ENCODE measurements at regions not wholly inside any gene's neighbourhood (a gene's known extent, or its start where the extent isn't known, plus 50 kb on each side); places are given as distances from the start of the nearest gene placed in this dataset.

- TF ChIP-seq POLR2AphosphoS5 (IDR thresholded peaks at IDR 0.05; ENCODE audit: borderline replicate concordance, low read depth, low read length) (no peak), EZH2 (IDR thresholded peaks at IDR 0.05) (no peak), FOXP2 (optimal IDR thresholded peaks at IDR 0.05; ENCODE audit: control extremely low read depth, extremely low read length, insufficient read depth) (no peak)
Measured at GRCh38 chr22:34841331-34841771, 224.6 kb upstream of the ISX start.

Measured in SK-N-MC (cell line).